ENCODE measurements at regions not wholly inside any gene's neighbourhood (a gene's known extent, or its start where the extent isn't known, plus 50 kb on each side); places are given as distances from the start of the nearest gene placed in this dataset.

- Mint-ChIP-seq H3K4me3 (no peak overlapping the region), H3K4me1 (ENCODE audit: low read depth) (no peaks in the 10 kb centered on the region), H3K9me3 (no peaks in the 10 kb centered on the region), H3K36me3 (ENCODE audit: low read depth) (no peaks in the 10 kb centered on the region), H3K27ac (no peak overlapping the region), H3K27me3 (ENCODE audit: insufficient read depth) (peaks cover 2% of the 10 kb centered on the region; the same call in 1 of the 2 replicates)
- DNase-seq: no peak
- TF ChIP-seq, protein P1, sequence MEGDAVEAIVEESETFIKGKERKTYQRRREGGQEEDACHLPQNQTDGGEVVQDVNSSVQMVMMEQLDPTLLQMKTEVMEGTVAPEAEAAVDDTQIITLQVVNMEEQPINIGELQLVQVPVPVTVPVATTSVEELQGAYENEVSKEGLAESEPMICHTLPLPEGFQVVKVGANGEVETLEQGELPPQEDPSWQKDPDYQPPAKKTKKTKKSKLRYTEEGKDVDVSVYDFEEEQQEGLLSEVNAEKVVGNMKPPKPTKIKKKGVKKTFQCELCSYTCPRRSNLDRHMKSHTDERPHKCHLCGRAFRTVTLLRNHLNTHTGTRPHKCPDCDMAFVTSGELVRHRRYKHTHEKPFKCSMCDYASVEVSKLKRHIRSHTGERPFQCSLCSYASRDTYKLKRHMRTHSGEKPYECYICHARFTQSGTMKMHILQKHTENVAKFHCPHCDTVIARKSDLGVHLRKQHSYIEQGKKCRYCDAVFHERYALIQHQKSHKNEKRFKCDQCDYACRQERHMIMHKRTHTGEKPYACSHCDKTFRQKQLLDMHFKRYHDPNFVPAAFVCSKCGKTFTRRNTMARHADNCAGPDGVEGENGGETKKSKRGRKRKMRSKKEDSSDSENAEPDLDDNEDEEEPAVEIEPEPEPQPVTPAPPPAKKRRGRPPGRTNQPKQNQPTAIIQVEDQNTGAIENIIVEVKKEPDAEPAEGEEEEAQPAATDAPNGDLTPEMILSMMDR (IDR thresholded peaks at IDR 0.05): no peak
Measured at GRCh38 chr3:66922058-66922457, 76.0 kb upstream of the KBTBD8 start.

- no peak for DNase-seq
- no peak overlapping the region for H3K27ac Mint-ChIP-seq
- peaks cover 2% of the 10 kb centered on the region for H3K27me3 Mint-ChIP-seq (ENCODE audit: insufficient read depth)
- TF ChIP-seq, protein P1 (IDR thresholded peaks at IDR 0.05): no peak
- no peaks in the 10 kb centered on the region for H3K9me3 Mint-ChIP-seq
- no peak overlapping the region for H3K4me3 Mint-ChIP-seq
- H3K4me1 Mint-ChIP-seq (ENCODE audit: low read depth): no peaks in the 10 kb centered on the region
- H3K36me3 Mint-ChIP-seq (ENCODE audit: low read depth): no peaks in the 10 kb centered on the region
Measured at GRCh38 chr3:66923969-66924368, 74.1 kb upstream of the KBTBD8 start.

- DNase-seq: no peak
- Mint-ChIP-seq H3K36me3 (ENCODE audit: low read depth) (no peaks in the 10 kb centered on the region), H3K4me1 (ENCODE audit: low read depth) (no peaks in the 10 kb centered on the region), H3K9me3 (no peaks in the 10 kb centered on the region), H3K27ac (no peak overlapping the region), H3K4me3 (no peak overlapping the region), H3K27me3 (ENCODE audit: insufficient read depth) (peaks cover 5% of the 10 kb centered on the region)
- TF ChIP-seq, protein P1 (IDR thresholded peaks at IDR 0.05): no peak
Measured at GRCh38 chr3:66928252-66928651, 69.9 kb upstream of the KBTBD8 start.

DNA sequence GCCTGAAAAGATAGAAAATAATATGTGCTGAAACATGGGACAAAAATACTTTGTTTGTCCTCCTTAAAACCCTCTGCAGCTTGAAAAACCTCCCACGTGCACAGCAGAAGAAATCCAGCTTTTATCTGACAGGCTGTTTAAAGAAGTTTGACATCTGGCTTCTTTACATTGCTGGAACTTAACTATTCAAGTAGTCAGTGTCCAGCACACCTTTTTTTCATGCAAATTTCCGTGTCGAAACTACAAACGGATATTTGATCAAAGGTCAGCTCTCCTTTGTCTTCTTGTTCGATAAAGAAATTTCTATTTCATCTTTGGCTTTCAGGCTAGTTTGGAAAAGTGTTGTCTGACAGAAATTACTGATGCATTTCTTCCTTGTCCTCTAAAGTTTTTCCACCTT lies 66.8 kb upstream of the KBTBD8 start:
- H3K27me3 Mint-ChIP-seq (ENCODE audit: insufficient read depth): peaks cover 2% of the 10 kb centered on the region; the same call in 1 of the 2 replicates
- TF ChIP-seq, protein P1 (IDR thresholded peaks at IDR 0.05): no peak
- H3K36me3 Mint-ChIP-seq (ENCODE audit: low read depth): no peaks in the 10 kb centered on the region
- no peak overlapping the region for H3K4me3 Mint-ChIP-seq
- DNase-seq: no peak
- H3K27ac Mint-ChIP-seq: no peak overlapping the region
- no peaks in the 10 kb centered on the region for H3K4me1 Mint-ChIP-seq (ENCODE audit: low read depth)
- no peaks in the 10 kb centered on the region for H3K9me3 Mint-ChIP-seq

GRCh38 chr3:66931699-66932098 lies 66.4 kb upstream of the KBTBD8 start:
- Mint-ChIP-seq H3K4me3 (no peak overlapping the region), H3K27me3 (ENCODE audit: insufficient read depth) (peaks cover 2% of the 10 kb centered on the region; the same call in 1 of the 2 replicates), H3K27ac (no peak overlapping the region), H3K4me1 (ENCODE audit: low read depth) (no peaks in the 10 kb centered on the region), H3K9me3 (no peaks in the 10 kb centered on the region), H3K36me3 (ENCODE audit: low read depth) (no peaks in the 10 kb centered on the region)
- no peak for DNase-seq
- TF ChIP-seq, protein P1 (IDR thresholded peaks at IDR 0.05): no peak

- H3K4me3 Mint-ChIP-seq: no peak overlapping the region
- peaks cover 6% of the 10 kb centered on the region; the same call in 1 of the 2 replicates for H3K4me1 Mint-ChIP-seq (ENCODE audit: low read depth)
- no peaks in the 10 kb centered on the region for H3K9me3 Mint-ChIP-seq
- no peaks in the 10 kb centered on the region for H3K36me3 Mint-ChIP-seq (ENCODE audit: low read depth)
- H3K27ac Mint-ChIP-seq: no peak overlapping the region
- no peak for DNase-seq
- TF ChIP-seq, protein P1 (IDR thresholded peaks at IDR 0.05): no peak
- 0 out of 2 replicates have a peak, but pooled peaks cover 2% of the 10 kb centered on the region for H3K27me3 Mint-ChIP-seq (ENCODE audit: insufficient read depth)
Measured at GRCh38 chr3:66933233-66933632, 64.9 kb upstream of the KBTBD8 start.
